ENCODE measurements at regions not wholly inside any gene's neighbourhood (a gene's known extent, or its start where the extent isn't known, plus 50 kb on each side); places are given as distances from the start of the nearest gene placed in this dataset.

DNA sequence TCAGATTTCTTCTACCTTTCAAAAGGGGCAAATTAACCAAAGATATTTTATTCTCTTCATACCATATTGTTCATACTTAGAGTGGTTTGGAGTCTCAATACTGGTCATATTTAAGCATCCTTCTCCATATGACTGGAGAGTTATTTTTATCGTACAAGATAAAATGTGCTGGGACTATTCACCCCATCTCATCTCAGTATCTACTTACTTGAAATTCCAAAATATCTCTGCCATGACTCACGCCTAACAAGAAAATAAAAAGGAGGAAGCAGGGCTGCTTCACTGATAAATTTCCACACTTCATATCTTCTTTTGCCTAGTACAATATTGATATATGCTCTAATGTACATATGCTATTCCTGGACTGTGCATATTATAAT lies 277.9 kb upstream of the CDH9 start:
- no peak for DNase-seq

DNA sequence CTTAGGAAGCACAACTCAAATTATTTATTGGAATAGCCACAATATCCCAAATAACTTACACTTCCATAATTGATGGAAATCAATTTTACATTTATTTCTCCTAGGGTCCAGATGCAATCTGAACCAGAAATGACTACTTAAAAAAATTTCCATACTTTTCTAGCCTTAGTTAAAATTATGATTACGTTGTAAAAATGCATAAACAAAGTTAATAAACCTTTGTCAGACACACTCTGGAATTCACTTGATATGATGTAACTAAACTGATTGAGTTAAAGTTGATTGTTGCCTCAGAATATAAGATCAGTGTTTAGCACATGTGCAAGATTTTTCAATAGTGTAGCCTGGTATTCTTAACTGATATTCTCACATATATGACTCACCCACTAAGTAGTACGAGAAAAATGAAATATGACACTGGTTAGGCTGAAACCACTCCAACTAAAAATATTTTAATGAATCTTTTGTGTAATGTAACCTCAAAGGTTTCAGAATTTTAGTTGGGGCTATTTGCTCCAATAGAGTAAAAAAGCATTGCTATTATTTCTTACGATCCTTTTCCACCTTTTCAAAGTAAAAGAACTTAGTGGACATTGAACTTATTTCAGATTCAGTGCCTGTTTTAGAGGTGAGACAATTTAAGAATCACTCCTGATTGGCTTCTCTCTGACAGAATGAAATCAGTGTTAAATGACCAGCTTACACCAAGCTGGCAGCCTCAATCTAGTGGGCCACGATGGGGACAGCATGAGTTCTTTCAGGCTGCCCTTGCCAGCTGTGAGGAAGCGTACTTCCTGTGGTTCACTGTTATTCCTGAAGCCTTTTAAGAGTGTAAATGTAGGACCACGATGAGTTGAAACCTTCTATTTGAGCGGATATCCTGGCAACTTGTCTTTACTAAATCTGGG lies 277.2 kb upstream of the CDH9 start:
- DNase-seq = no peak

DNA sequence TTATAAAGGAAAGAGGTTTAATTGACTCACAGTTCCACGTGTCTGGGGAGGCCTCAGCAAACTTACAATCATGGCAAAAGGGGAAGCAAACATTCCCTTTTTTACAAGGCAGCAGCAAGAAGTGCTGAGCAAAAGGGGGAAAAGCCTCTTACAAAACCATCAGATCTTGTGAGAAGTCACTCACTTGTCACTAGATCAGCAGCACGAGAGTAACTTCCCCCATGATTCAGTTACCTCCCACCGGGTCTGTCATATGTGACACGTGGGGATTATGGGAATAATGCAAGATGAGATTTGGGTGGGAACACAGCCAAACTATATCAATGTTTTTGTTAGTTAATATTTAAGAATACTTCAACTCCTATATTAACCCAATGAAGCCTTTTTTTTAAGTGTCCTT lies 275.2 kb upstream of the CDH9 start:
- no peak for DNase-seq

- DNase-seq = no peak
Observed at GRCh38 chr5:27312291-27312893, 274.0 kb upstream of the CDH9 start.

DNA sequence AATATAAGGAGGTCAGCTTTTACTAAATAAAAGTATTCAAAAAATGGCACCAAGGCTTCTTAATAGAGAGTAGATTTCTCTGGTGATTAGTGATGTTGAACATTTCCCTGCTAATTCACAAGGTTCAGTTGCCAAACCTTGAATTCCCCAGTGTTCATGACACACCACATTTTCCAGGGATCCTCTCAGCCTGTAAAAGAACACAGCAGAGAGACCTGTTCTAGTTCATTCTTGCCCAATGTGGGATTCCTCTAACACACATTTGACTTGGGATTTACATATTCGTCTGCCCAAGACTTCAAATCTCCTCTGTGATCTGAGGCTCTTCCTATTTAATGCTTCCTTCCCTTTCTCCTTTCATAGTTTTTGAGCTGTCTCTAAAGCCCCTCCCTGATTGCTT lies 273.2 kb upstream of the CDH9 start:
- DNase-seq = no peak

DNA sequence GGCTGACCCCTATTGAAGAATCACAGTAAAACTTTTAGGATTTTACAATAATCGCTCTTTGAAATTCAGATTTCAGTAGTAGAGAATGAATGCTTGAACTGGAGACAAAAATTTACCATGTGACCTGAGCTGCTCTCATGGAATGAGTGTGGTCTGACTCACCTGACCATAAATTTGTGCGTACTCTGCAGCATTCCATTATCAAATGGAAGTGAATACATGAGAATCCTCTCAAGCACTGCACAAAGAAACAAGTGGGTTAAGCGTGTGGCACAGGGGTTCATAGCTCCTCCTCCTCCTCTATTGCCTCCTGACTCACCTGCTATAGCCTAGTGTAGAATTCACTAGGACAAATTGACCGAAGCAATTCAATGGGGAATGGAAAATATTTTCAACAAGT lies 269.8 kb upstream of the CDH9 start:
- no peak for DNase-seq

DNA sequence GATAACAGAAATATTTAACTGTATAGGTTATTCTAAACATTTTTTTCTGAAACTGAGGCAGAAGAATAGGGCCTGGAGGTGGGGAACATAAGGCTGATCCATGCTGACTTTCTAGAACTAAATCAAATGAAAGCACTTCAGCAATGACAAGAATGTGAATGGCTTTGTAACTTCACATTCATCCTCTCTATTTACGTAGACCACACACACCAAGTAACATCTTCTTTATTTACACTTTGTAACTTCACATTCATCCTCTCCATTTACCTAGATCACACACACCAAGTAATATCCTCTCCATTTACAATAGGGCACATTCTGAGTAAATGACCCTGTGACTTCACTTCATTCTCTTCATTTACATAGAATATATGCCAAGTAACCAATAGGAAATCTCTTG lies 251.8 kb upstream of the CDH9 start:
- no peak for DNase-seq

DNA sequence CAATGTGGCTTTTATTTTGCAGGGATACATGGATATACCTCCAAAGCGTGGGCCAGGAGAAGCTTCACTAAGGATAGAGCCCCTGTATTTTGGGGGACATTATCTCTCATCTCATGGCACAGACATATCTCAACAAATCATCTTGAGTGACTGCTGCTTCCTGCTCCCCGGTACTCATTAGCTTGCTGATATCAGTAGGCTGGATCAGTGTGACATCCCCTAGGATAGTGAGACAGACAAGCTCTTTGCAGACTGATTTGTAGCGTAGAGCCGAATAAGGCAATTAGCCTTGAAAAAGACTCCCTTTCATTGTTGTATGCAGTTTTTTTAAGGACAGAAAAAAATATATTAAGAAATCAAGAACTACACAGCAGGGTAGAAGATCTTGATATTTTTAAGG lies 237.7 kb upstream of the CDH9 start:
- no peak for DNase-seq

DNA sequence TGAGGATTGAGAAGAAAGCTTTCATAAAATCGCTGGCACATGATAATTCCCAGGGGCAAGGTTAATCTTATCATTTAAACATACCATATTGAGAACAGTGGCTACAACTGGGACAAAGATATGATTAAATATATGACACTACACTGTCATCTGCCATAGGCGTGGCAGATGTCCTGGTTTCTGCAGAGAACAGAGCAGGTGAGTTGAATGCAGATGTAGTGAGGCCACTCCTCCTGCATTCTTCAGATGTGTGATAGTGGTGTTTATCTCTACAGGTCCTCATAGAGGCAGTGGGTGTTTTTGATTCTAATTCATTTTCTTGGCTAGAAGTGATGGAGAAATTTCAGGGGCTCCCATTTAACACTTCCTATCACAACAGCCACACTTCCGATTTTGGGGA lies 237.0 kb upstream of the CDH9 start:
- DNase-seq = no peak

GRCh38 chr5:27269766-27270165 lies 231.4 kb upstream of the CDH9 start:
- no peak for DNase-seq

- no peak for DNase-seq
Observed at GRCh38 chr5:27267209-27267824, 228.9 kb upstream of the CDH9 start.

GRCh38 chr5:27266184-27266583 lies 227.8 kb upstream of the CDH9 start:
- no peak for DNase-seq

DNA sequence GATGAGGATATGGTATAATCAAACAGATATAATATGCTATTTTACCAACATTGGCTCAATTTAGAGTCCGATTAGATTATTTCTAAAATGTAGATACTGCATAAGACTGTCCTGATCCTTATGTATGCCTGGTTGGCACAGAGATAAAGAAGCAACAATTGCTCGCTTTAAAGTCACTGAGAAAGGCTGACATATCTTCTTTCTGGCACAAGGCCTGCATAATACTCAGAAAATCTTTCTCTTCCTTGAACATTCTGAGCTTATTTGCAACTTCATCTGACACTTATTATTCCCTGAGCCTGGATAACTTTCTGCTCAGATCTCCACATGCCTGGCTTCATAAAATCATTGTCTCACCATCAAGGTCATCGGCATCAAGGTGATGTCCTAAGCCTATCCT lies 219.3 kb upstream of the CDH9 start:
- no peak for DNase-seq

DNA sequence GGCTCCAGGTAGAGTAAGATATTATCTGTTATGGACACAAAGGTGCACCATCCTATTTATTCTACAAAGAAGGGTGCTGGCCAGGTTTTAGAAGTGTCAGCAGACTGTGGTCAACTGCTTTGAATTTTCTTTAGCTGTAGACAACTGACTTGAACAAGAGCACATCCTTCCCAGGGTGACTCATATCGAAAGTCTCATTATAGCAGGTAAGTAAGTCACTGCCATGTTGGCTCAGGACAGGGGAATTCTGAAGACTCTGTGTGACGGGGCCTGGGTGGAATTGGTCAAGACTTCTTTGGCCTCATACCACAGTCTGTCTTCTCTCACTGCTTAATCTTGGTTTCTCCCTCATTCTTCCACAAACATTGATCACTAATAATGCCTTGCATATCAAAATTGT lies 214.5 kb upstream of the CDH9 start:
- no peak for DNase-seq

GRCh38 chr5:27242258-27242626 lies 203.9 kb upstream of the CDH9 start:
- no peak for DNase-seq

DNA sequence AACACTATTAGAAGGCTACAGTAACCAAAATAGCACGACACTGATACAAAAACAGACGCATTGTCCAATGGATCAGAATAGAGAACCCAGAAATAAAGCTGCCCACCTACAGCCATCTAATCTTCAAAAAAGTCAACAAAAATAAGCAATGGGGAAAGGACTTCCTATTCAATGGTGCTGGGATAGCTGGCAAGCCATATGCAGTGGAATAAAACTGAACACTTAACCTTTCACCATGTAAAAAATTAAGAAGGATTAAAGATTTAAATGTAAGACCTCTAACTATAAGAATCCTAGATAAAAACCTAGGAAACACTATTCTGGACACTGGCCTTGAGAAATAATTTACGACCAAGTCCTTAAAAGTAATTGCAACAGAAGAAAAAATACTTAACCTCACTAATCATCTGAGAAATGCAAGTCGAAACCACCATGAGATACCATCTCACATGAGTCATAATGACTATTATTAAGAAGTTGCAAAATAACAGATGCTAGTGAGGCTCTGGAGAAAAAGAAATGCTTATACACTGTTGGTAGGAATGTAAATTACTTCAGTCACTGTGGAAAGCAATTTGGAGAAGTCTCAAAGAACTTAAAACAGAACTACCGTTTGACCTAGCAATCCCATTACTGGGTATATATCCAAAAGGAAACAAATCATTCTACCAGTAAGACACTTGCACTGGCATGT lies 203.3 kb upstream of the CDH9 start:
- DNase-seq = no peak

- DNase-seq = no peak
Observed at GRCh38 chr5:27240791-27241190, 202.4 kb upstream of the CDH9 start.

DNA sequence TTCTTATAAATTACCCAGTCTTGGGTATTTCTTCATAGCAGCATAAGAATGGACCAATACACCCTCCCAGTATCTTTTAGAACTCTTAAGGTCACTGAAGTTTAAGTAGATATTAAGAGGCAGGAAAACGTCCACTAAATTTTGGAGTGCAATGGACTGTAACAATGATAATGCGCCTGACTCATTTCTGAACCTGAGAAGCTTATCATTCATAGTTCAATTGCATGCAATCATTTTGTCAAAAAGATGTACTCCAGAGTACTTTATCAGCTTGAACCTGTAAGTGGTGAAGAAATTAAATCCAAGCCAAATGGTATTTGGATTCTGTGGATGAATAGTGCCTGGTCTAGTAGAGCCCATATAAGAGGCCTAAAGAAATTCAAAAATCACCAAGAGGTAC lies 196.5 kb upstream of the CDH9 start:
- DNase-seq = no peak

- DNase-seq = no peak
Observed at GRCh38 chr5:27221410-27221809, 183.0 kb upstream of the CDH9 start.

- no peak for DNase-seq
Observed at GRCh38 chr5:27220752-27221151, 182.4 kb upstream of the CDH9 start.

DNA sequence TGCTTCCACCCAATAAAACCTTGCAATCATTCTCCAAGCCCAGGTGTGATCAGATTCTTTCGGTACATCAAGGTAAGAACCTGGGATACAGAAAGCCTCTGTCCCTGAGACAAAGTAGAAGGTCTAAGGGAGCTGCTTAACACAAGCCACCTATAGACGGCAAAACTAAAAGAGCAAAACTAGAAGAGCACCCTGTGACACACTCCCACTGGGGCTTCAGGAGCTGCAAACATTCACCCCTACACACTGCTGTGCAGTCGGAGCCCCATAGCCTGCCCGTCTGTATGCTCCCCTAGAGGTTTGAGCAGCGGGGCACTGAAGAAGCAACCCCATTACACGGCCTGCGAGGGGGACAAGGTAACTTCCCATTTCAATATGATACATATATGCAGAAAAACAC lies 179.6 kb upstream of the CDH9 start:
- DNase-seq = no peak

DNA sequence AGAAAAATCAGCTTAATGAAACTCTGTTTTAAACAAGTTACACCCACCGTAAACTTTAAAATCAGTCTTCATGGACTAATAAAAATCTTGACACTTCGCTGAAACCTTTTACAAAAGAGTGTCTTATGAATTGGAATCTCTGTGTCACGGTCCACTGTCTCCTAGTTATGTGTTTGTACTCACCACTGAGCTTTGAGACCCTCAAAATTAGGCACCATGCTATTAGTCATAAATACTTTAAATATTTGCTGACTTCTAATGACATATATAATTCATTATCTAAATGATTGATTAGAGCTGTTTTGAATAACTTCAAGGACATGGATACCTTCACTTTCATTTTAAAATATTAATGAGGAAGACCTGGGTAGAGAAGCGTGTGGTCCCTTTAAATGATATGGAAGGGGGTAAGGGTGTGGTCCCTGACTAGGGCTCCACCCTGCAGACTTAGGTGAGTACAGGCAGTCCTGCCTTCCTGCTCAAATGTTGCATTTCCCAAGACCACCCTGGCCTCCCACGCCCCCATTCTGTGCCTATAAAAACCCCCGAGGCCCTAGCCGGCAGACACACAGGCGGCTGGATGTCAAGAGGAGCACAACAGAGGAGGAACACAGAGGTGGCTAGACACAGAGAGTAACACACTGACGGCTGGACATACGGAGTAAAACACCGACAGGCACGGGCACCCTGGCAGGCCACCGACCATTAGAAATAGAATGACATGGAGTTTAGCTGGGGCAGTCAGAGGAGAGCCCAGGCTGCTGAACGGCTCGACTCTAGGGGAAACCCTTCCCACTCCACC lies 179.0 kb upstream of the CDH9 start:
- DNase-seq = no peak

Measured in dermis blood vessel endothelial cell (primary cell).